Mammary epithelial cell (primary cell): ENCODE measurements at regions not wholly inside any gene's neighbourhood (a gene's known extent, or its start where the extent isn't known, plus 50 kb on each side); places are given as distances from the start of the nearest gene placed in this dataset.

Experiments
- EZH2 ChIP-seq: IDR thresholded peaks from 2 replicates; pipeline ENCODE4 v1.6.1; 2012; ENCODE audit warnings: low read length, inconsistent platforms, borderline replicate concordance
- TF ChIP-seq, protein P1 (sequence below), 2 donors: IDR thresholded peaks in 1 of 2; conservative IDR thresholded peaks in 1 of 2; 2 replicates each; pipeline ENCODE4 v1.5.1; 2011 to 2012; ENCODE audit warnings: inconsistent platforms in 2 of 2, low read length in 2 of 2, mild to moderate bottlenecking in 2 of 2, control low read depth in 1 of 2, low read depth in 1 of 2; ENCODE audit not compliant: insufficient read depth in 1 of 2; ENCODE audit errors: extremely low read depth in 1 of 2

DNA sequence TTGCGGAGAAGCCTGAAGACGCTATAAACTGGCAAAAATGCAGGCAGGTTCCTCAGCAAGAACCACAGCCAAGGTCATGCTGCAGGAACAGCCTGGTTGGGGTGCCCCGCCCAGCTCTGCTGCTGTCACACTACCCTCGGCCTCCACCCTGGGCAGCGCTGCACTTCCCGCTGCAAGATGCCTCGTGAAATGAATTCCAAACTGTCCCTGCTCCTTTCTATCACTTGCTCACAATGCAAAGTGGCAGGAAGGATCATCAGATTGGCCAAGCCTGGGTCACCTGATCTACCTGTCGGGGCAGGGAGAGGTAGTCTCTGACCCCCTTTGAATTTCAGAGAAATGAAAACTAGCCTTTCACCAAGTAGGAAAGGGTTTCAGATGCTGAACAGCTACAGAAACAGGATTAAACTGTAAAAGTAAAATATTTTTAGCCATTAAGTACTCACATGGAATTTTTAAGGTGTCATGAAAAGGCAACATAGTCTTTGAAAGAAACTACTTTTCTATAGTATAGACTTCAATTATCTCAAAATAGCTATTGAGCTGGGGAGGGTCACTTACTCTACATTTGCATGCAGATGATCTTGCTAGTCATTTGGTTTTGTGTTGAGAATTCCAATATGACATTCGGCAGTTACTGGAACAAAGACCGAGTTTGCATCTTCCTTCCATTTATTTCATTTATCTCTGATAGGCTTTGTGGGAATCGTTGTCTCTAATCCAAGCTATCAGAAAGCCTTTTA, 236.4 kb upstream of the ASCC3 start:
- TF ChIP-seq, protein P1, sequence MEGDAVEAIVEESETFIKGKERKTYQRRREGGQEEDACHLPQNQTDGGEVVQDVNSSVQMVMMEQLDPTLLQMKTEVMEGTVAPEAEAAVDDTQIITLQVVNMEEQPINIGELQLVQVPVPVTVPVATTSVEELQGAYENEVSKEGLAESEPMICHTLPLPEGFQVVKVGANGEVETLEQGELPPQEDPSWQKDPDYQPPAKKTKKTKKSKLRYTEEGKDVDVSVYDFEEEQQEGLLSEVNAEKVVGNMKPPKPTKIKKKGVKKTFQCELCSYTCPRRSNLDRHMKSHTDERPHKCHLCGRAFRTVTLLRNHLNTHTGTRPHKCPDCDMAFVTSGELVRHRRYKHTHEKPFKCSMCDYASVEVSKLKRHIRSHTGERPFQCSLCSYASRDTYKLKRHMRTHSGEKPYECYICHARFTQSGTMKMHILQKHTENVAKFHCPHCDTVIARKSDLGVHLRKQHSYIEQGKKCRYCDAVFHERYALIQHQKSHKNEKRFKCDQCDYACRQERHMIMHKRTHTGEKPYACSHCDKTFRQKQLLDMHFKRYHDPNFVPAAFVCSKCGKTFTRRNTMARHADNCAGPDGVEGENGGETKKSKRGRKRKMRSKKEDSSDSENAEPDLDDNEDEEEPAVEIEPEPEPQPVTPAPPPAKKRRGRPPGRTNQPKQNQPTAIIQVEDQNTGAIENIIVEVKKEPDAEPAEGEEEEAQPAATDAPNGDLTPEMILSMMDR (conservative IDR thresholded peaks at IDR 0.05 in 1 of 2, IDR thresholded peaks at IDR 0.05 in 1 of 2; ENCODE audit: extremely low read depth in 1 of 2, insufficient read depth in 1 of 2, low read depth in 1 of 2, low read length in 2 of 2), result no peak
- no peak for TF ChIP-seq EZH2
